G401.6 (cell line): ENCODE measurements at regions not wholly inside any gene's neighbourhood (a gene's known extent, or its start where the extent isn't known, plus 50 kb on each side); places are given as distances from the start of the nearest gene placed in this dataset.

Experiments used
- FAIRE-seq: peaks from 2 replicates; lab custom pipeline; 2012; peaks lifted over from hg19 to GRCh38; lab: Jason Lieb, UNC

DNA sequence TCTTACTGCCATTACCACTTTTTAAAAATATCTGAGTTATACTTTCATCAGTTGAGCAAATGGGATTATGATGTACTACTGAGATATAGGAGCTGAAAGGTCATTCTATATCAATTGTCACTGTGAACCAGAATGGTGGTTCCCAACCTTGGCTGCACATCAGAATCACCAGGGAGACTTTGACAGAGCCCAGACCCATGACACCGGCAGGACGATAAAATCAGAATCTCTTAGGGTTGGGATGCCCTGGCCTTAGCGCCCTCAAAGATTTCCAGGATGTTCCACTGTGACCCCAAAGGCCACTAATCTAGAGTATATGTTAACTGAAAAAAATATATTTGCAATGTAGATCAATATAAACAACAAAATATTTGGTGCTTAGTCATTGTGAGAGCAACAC, 355.1 kb downstream of the LIG4 start:
- no peak for FAIRE-seq

DNA sequence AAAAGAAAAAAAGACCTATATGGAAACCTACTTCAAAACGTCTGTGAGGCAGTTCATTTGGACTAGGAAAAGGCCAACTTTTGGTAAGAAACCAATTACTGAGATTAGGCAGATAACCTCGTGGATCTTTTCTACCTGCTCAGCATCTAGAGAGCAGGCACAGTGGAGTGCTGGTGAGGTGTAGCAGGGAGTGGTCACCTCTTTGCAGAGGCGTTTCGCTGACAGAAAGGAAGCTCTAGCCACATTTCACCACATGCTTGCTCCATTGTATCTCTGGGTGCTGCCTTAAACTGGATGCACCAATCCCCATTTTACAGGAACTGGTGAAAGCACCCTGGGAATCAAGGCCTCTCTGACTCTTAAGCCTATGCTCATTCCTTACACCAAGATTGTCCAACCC, 360.5 kb downstream of the LIG4 start:
- no peak for FAIRE-seq

DNA sequence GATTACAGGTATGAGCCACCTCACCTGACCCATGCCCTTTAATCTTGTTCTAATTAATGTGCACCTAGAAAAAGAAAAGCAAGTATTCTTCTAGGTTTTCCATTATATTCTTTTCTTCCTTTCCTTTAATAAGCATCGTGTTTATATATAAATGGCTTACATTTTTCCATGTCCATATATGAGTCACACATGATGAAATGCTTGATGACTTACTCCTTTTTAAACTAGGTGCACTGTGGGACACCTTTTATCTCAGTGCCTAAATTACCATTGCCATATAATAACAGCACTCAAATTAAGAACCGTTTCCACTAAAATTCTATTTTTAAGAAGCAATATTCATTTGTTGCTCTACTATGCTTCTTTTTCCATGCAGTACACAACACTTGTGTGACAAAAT, 363.3 kb downstream of the LIG4 start:
- no peak for FAIRE-seq

DNA sequence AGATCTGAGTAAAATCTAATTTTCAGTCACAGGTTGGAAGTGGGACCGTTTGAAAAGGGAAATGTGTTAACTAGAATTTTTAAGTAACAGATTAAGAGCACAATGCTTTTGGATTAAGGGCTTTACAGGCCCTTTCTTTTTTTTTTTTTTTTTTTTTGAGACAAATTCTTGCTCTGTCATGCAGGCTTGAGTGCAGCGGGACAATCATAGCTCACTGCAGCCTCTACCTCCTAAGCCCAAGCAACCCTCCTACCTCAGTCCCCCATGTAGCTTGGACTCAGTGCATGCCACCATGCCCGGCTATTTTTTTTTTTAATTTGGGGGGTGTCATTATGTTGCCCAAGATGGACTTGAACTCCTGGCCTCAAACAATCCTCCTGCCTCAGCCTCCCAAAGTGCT, 363.7 kb downstream of the LIG4 start:
- FAIRE-seq, result no peak

DNA sequence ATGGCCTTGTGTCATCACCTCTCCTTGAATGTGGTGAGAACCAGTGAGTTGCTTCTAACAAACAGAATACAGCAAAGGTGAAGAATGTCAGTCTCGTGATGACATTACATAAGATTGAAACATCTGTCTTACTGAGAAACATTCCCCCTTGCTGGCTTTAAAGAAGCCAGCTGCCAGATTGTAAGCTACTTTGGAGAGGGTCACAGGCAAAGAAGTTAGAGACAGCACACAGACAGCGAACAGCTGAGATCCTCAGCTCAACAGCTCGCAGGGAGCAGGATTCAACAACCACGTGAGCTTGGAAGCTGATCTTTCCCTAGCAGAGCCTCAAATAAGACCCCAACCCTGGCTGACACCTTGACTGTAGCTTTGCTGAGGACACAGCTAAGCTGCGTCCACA, 367.9 kb downstream of the LIG4 start:
- no peak for FAIRE-seq

DNA sequence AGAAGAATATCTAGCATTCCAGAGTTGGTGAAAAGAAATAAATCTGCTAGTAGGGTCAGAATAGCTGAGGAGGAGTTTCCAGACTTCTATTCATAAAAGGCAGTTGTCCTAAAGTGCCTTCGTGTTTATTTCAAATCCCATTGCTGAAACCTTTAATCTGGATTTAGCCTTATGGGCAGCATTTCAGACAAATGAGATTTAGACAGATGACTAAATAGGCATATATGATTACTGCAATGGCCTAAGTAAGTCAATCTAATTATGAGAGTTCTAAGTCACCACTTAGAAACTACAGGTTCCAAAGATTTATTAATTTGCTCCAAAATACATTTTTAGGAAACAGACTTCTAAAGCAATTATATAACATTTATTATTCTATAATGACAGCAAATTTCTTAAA, 368.7 kb downstream of the LIG4 start:
- FAIRE-seq, result no peak

DNA sequence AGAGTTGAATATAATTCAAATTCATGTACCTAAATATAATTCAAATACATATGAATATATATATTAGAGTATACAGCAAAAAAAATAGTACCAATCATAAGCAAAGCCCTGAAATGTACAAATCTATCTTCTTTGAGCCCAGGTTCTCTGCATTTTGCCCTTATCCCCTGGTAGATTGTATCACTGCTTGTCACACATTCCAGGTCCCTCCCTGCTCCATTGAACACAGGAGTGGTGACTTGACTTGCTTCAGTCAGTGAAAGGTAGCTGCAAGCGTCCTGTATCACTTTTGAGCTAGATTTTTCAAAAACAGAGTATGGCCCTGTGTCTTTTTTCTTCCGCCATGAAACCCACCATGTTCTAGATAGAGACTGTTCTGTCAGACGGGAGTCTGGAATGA, 369.4 kb downstream of the LIG4 start:
- no peak for FAIRE-seq

DNA sequence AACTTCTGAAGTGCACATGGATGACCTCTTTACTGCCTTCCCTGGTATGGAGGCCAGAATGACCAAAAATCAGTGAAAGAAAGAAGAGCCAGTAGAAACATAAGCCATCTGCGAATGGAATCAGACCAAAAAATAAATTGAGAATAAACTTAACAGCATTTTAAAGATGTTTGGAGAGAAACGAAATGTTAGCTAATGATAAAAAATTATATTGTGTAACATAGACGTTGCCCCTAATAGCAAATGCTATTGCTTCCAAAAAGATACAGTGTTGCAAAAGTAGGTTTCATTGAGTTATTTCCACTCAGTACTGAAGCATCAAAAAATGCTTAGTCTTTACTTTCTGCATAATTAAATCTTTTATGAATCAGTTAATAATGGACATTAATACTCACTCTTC, 371.7 kb downstream of the LIG4 start:
- no peak for FAIRE-seq

DNA sequence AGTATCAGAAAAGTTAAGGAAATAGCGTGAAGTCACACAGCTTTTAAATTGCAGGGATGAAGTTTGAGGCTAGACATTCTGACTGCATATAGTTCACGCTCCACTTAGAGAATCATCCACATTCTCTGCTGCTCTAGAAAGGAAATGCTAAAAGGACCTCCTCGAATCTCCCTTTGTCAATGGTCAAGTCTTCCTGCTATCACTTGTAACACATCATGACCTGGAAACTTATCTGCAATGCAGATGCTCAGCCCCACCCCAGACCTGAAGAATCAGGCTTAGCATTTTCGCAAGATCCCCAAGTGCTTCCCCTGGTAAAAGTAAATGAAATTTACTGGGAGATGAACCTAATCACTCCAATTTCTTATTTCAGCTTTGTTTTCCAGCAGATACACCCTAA, 372.1 kb downstream of the LIG4 start:
- no peak for FAIRE-seq

DNA sequence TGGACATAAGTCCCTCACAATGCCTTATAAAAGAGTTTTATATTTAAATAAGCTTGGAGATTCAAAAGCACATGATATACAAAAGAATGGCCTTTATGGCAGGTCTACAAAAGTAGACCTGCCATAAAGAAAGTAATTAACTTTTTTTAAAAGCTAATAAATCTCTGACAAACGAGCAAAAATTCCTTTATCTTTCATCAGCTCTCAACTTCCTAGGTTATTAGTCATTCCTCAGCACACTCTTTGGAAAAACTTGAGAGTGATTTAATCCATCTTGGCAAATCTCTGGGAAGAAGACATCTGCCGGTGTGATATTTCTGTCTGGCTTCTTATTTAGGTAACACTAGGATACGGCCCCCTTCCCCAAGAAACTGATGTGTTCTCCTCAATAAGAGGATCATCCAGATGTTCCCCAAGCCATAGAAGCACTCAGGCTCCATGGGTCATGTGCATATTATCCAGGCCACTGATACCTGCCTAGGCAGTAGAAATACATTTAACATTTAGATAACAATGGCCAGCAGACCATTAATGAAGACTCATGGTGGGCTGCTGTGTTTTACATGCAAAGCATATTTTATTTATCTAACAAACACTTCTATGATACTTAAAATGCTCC, 372.7 kb downstream of the LIG4 start:
- no peak for FAIRE-seq

DNA sequence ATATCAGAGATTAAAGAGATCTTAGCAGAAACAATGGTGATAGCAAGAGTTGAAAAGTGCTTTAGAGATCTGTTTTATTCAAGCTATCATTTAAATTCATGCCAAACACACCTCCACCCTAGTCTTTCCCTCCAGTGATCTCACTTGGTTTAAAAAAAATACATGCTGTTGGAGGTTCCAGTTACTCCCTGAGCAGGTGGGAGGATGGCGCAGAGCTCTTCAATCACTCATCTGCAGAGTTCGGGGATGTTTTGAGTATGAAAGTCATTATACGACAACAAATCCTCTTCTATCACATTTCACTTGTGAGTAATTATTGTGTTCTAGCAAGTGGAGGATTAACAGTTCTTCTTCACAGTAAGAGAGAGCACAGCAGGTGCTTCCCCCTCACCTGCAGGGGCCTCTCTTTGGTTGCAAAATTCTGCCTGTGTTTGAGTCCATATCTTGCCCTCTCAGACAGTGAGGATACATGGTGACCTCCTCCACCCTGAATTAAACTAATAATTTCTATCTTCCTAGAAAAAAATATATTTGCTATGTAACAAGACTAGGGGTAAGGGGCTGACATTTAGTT, 376.7 kb downstream of the LIG4 start:
- no peak for FAIRE-seq

DNA sequence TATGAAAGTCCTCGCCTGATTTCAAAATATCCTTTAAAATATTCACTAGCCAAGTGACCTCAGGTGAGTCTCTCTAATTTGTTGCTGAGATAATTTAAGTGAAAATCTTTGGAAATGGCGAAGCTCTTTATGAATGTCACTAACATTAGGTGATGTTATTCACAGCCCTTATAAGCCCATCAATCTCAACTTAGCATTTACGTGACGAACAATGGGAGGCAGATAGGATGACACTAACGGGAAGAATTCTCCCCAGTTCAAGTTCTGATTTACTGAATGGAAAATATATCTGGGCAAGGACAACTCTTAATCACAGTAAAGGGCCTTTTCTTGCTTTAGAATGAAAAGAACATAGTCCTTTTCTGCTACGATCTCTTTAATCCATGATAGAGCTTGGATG, 378.7 kb downstream of the LIG4 start:
- FAIRE-seq, result no peak

DNA sequence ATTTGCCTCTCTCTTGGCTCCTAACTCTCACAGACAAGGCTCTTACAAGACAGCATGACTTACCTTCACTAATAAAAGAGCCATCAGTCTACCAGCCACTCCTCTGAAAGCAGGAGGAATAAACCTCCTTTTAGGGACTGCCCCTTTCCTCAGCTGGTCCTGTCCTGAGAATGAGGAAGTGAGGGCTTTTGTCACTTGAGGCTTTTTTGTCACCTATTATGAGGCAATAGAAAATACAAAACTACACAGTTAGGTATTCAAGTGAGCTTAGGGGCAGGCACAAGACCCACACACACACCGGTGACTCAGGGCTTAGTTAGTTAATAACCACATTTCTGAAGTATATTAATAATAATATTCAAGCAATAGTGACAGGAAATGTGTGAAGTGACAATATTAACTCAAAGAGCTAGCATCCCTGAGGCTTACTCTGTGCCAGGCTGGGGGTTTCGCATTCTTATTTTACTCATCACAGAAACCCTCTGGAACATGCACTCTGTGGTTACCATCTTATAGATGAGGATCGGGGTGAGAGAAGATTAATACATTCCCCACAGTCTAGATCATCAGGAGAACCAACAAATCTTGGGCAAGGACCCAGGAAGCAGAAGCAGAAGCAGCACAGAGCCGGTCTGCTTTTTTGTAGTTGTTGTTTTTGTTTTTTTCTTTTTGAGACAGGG, 379.9 kb downstream of the LIG4 start:
- FAIRE-seq, result no peak

DNA sequence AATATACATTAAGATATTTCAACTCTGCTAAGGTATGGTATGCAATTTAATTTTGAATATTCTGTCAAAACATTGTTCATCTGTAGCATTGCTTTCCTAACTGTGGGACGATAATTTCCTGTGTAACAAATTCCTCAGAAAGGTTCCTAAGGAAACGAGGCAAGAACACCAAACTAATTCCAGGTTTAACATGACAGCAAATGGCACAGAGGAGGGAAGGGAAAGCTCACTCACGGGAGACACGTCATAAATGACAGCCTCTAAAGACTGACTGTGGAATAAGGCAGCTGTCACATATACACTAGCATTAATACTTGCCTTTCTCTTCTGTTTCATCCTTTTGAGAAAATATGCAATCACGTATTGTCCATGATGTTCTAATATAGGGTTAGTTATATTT, 380.6 kb downstream of the LIG4 start:
- FAIRE-seq, result no peak

DNA sequence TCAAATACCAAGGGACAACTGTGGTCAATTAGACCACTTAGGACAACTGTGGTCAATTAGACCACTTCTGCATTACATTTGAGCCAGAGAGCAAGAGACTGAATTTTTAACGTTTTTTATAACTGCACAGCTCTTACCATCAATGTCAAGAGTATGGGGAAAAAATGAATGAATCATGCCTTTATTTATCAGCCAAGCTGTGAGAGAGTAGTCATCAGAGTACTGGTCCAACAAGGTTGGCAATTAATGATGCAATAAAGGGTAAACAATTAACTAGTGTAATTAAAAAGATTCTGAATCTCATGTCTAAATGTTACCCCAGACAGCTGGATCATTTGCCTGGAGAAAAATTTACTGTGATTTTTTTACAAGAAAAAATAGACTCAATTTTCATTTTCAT, 381.1 kb downstream of the LIG4 start:
- FAIRE-seq, result no peak

DNA sequence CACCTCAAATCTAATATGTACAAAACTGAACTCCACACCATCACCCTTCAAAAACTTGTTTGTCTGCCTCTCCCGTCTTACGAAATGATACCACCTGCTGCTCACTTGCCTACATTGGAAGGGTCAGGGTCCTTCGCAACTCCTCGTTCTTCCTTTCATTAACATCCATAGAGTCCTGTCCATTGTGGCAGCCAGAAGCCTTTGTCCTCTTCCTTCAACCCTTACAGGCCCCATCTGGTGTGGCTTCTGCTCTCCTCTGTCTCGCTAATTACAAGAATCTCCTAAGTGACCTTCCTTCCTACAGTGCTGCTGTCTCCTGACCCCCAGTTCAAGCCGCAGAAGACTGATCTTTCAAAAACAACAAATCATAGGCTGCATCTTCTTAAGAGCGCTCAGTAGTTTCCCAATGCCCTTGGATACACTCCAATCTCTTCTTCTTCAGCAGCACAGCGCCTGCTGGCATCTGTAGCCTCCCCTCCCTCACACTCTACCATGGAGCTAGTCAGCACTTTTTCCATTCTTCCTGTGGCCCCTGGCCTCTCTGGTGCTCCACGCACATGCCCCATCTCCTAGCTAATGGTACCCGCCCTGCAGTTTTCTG, 382.7 kb downstream of the LIG4 start:
- FAIRE-seq, result no peak

DNA sequence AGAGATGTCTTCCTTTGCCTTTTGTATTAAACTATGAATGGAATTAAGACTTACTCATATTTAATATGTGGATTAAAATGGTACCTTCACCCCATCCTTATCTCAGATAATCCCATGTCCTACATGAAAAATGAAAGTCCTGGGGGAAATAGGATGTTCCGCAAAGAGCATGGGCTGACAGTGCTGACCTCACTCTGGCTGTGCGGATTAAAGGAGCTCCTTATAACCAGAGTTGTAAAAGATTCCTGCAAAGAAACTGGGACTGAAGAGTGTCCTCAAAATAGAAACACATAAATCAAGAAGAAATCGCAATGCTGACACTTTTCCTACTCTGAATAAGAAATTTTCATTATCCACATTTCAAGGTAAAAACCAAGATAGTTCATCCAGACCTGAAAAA, 384.5 kb downstream of the LIG4 start:
- FAIRE-seq, result no peak

DNA sequence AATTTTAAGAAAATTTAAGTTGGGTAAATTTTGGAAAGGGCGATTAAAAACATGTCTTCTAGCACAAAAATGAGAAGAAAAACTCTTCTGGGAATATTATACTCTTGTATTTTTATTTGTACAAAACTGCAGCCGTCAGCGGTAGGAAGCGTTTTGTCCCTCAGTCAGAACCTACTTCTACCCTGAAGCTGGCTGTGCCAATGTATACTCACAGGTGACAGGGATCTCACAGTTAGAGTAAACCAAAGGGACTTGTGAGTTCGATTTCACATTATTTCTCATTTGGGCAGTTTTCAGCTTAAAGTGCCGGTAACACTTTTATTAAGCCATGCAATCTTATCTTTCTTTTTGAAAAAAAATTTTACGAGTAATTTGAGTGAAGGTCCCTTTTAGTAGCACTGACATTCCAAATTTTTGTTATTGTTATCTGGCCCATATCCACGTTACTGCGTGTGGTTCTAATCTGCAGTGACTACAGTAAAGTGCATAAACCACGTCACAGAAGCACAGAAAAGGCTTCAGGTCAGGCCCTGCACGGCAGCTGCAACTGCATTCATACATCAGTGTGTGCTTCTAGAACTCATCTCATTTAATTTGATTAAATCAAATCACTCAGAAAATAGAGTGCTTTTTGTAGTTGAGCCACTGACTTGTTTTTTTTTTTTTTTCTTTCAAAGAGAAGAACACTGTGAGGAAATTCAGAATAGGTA, 387.3 kb downstream of the LIG4 start:
- FAIRE-seq, result no peak

DNA sequence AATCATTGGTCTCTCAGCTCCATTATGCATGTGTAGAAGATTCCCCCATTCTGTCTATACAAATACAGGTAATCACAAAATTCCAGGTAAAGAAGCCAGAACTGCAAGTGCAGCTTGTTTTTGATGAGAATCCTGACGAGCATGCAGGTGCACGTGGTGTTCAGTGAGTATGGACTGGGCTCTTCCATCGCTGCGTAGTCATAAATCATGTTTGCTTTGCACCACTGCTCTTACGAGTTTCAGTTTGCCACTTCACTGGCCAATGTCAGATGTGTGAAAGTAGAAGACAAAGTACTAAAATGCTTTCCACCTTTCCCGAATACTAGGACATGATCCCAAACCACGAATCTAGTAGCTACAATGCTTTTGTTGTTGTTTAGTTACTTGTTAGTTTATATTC, 390.7 kb downstream of the LIG4 start:
- FAIRE-seq, result no peak

DNA sequence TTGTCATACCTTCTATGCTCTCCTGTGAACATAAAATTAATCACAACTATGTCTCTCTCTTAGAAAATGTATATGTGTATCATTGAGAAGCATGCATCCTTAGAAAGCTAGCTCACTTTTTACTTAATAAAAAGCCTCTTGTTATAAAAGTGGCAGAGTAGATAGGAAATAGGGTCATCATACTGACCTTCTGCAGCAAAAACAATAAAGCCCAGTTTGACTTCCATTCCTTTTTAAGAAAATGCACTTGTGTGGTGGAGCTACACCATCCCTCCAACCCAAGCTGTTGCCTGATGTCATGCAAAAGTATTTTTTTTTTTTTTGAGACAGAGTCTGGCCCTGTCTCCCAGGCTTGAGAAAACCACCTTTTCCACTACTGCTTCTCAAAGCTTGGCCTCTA, 393.3 kb downstream of the LIG4 start:
- no peak for FAIRE-seq

DNA sequence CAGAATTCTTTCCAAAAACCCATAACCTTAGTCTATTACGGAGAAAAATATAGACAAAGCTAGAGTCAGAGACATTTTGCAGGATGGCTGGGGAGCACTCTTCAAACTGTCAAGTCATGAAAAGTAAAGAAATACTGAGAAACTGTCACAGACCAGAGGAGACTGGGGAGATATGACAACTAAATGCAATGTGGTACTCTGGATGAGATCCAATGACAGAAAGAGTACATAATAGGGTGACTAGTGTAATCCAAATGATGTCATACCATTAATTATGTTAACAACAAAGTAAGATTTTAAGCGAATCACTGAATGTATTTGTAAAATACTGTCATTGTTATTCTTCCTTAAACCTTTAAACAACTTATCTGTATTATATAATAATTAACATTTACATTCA, 393.8 kb downstream of the LIG4 start:
- FAIRE-seq, result no peak

DNA sequence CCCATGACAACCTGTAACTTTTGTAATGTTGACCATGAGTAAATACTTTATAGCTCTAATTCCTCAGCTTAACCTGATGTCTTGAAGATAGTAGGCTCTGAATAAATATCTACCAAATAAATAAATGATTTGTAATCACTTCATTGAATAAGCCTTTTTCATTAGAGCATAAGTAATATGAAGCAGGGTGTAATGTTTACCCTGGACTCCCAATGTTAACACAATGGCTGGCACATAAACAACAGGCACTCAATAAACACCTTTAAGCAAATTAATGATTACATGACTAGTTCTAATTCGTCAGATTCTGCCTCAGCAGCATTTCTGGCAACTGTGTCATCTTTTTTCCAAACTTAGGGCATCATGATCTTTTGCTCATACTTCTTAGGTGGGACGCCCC, 396.3 kb downstream of the LIG4 start:
- no peak for FAIRE-seq

DNA sequence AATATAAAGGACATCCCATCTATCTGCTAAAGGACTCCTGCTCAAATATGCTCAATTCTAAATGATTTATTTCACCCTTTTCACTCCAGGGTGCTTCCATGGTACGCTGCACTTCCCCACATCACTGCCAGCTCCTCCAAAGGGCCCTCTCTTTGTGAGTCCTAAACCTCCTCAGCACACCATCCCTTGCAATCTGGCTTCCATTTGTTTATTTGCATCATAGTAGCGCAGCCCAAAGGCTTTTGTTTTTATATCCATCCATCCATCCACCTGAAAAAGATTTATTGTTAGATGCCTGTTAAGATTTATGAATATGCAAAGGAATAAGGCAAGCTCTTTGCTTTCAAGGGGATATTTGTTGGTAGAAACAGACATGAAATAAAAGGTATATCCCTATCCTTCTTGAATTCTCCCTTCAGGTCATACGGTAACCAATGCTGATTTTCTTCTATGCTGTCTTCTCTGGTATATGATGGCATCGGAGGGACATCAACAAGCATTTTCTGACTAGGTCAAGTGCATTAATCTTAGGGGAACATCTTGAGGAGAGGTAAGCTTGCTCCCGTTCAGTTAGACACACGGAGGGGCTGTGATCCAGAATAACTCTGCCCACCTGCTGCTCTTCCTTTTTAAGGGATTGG, 397.6 kb downstream of the LIG4 start:
- FAIRE-seq, result no peak
